Endodermal cell (in vitro differentiated cells): ENCODE measurements at regions not wholly inside any gene's neighbourhood (a gene's known extent, or its start where the extent isn't known, plus 50 kb on each side); places are given as distances from the start of the nearest gene placed in this dataset.

Source experiments
- DNase-seq: peaks from one replicate; pipeline ENCODE4 v3.0.0-alpha.2; 2017
- H3K27ac ChIP-seq: 2 replicates; pipeline ENCODE4 v1.5.1; 2013; ENCODE audit warnings: mild to moderate bottlenecking, low read depth, low read length, moderate library complexity
- H3K27me3 ChIP-seq: 2 replicates; pipeline ENCODE4 v1.6.1; 2013; ENCODE audit warnings: mild to moderate bottlenecking, low read length, moderate library complexity; ENCODE audit not compliant: insufficient read depth, control insufficient read depth, poor library complexity, severe bottlenecking
- H3K36me3 ChIP-seq: 2 replicates; pipeline ENCODE4 v1.7.0; 2013; ENCODE audit warnings: mild to moderate bottlenecking, low read length, moderate library complexity; ENCODE audit not compliant: control insufficient read depth, insufficient read depth
- H3K4me1 ChIP-seq: one replicate; pipeline ENCODE4 v1.7.0; 2013; ENCODE audit warnings: low read length; ENCODE audit not compliant: control insufficient read depth, insufficient read depth
- H3K4me3 ChIP-seq: 2 replicates; pipeline ENCODE4 v1.5.1; 2013; ENCODE audit warnings: mild to moderate bottlenecking, low read length, moderate library complexity
- H3K9ac ChIP-seq: 2 replicates; pipeline ENCODE4 v1.6.1; 2013; ENCODE audit warnings: mild to moderate bottlenecking, low read length, moderate library complexity; ENCODE audit not compliant: poor library complexity, severe bottlenecking; ENCODE audit errors: extremely low read depth
- H3K9me3 ChIP-seq: 2 replicates; pipeline ENCODE4 v1.6.1; 2013; ENCODE audit warnings: mild to moderate bottlenecking, low read length, moderate library complexity; ENCODE audit not compliant: control insufficient read depth
- H3K27ac Mint-ChIP-seq: 2 replicates; pipeline ENCODE4 v1.8.0; 2020; ENCODE audit warnings: mixed read lengths
- H3K27me3 Mint-ChIP-seq: 2 replicates; pipeline ENCODE4 v1.8.0; 2021; ENCODE audit warnings: mild to moderate bottlenecking, mixed read lengths; ENCODE audit not compliant: insufficient read depth
- H3K36me3 Mint-ChIP-seq: 2 replicates; pipeline ENCODE4 v1.8.0; 2020; ENCODE audit warnings: low read depth, mixed read lengths
- H3K4me1 Mint-ChIP-seq: 2 replicates; pipeline ENCODE4 v1.8.0; 2020; ENCODE audit warnings: mixed read lengths
- H3K4me3 Mint-ChIP-seq: 2 replicates; pipeline ENCODE4 v1.8.0; 2020; ENCODE audit warnings: mild to moderate bottlenecking, moderate library complexity, mixed read lengths
- H3K9me3 Mint-ChIP-seq: 2 replicates; pipeline ENCODE4 v1.8.0; 2020; ENCODE audit warnings: mild to moderate bottlenecking, mixed read lengths
- CTCF ChIP-seq: fragments of 200-600 bp; sonication (generic); conservative IDR thresholded peaks from 2 replicates; pipeline ENCODE4 v1.5.0; 2021; ENCODE audit warnings: antibody characterized with exemption, mild to moderate bottlenecking
- WGBS, 2 experiments: methylation state at CpG; one replicate each; pipeline versions ENCODE4 v1.1.5 to v1.1.7; 2013; ENCODE audit warnings: missing lambda C conversion rate in 2 of 2, mixed read lengths in 1 of 2; ENCODE audit not compliant: insufficient coverage in 1 of 2, insufficient read length in 1 of 2; 5-methylcytosine and 5-hydroxymethylcytosine counted together

GRCh38 chr12:73465106-73465505 is 1072.5 kb upstream of the ATXN7L3B start:
- Mint-ChIP-seq H3K27ac (no peak overlapping the region), H3K4me1 (peaks cover 18% of the 10 kb centered on the region), H3K4me3 (no peak overlapping the region), H3K36me3 (no peaks in the 10 kb centered on the region), H3K27me3 (peaks cover 41% of the 10 kb centered on the region), H3K9me3 (peaks cover 3% of the 10 kb centered on the region)
- no peaks in the 10 kb centered on the region for H3K9me3 ChIP-seq
- 69 to 74% methylated on average over 3 to 4 of the region's 4 CpGs for WGBS, 2 experiments
- TF ChIP-seq CTCF = no peak
- H3K36me3 ChIP-seq = no peaks in the 10 kb centered on the region
- DNase-seq = peak; percentile 83
- H3K27me3 ChIP-seq = no peaks in the 10 kb centered on the region
- no peak overlapping the region for H3K4me3 ChIP-seq
- H3K4me1 ChIP-seq = no peaks in the 10 kb centered on the region
- no peak overlapping the region for H3K27ac ChIP-seq
- H3K9ac ChIP-seq = no peak overlapping the region

- Histone ChIP-seq H3K9ac (no peak overlapping the region), H3K27ac (no peak overlapping the region), H3K36me3 (no peaks in the 10 kb centered on the region), H3K9me3 (peaks cover 42% of the 10 kb centered on the region), H3K4me3 (no peak overlapping the region), H3K4me1 (no peaks in the 10 kb centered on the region), H3K27me3 (no peaks in the 10 kb centered on the region)
- Mint-ChIP-seq H3K9me3 (peaks cover 29% of the 10 kb centered on the region), H3K4me3 (no peak overlapping the region), H3K4me1 (peaks cover 14% of the 10 kb centered on the region), H3K36me3 (peaks cover 5% of the 10 kb centered on the region), H3K27me3 (no peaks in the 10 kb centered on the region), H3K27ac (no peak overlapping the region)
- DNase-seq = no peak
- no peak for TF ChIP-seq CTCF
These were observed 1051.4 kb upstream of the ATXN7L3B start for GRCh38 chr12:73486256-73486655.

DNA sequence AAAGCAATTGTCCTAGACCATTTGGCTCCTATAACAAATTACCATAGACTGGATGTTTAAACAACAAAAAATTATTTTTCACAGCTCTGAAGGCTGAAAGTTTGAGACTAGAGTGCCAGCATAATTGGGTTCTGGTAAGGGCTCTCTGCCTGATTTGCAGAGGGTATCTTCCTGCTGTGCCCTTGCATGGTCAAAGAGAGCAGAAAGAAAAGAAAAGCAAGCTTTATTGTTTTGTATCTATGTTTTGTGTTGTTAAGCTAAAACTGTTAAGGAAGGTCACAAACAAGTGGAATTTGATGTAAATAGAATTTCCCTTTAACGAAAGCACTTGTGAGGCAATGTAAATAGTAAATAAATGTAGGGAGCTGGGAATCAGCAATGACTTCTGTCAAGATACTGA is 1031.0 kb upstream of the ATXN7L3B start:
- H3K4me1 Mint-ChIP-seq = peaks cover 5% of the 10 kb centered on the region
- H3K9me3 Mint-ChIP-seq = peaks cover 24% of the 10 kb centered on the region
- no peak for TF ChIP-seq CTCF
- no peak for DNase-seq
- Histone ChIP-seq H3K9me3 (peaks cover 10% of the 10 kb centered on the region), H3K27ac (no peak overlapping the region), H3K4me3 (no peak overlapping the region), H3K9ac (no peak overlapping the region), H3K36me3 (no peaks in the 10 kb centered on the region), H3K27me3 (no peaks in the 10 kb centered on the region), H3K4me1 (no peaks in the 10 kb centered on the region)
- peaks cover 3% of the 10 kb centered on the region for H3K36me3 Mint-ChIP-seq
- 92% methylated on average over 1 of the region's 1 CpG; no CpG with 5 or more reads in 1 of the 2 experiments for WGBS, 2 experiments
- H3K4me3 Mint-ChIP-seq = no peak overlapping the region
- H3K27me3 Mint-ChIP-seq = no peaks in the 10 kb centered on the region
- no peak overlapping the region for H3K27ac Mint-ChIP-seq
